GM12878 (cell line): ENCODE measurements at regions not wholly inside any gene's neighbourhood (a gene's known extent, or its start where the extent isn't known, plus 50 kb on each side); places are given as distances from the start of the nearest gene placed in this dataset.

Source experiments
- ATAC-seq: fragments of 200-7000 bp; cut with Tn5 transposase; 3 replicates; pipeline ENCODE4 v1.9.1; 2020; ENCODE audit warnings: mild to moderate bottlenecking, moderate library complexity
- BruUV-seq: library from RNA; stranded (reverse); fragments of 400-500 nt; replicated peaks from 2 replicates; lab custom pipeline; 2021; lab: Mats Ljungman, UMichigan
- CTCF ChIA-PET: fragments of 300-600 bp; sonication (Branson Sonifier 250); formaldehyde crosslinking; extraction: SDS; loops from one replicate; lab custom pipeline; 2021; ENCODE audit warnings: inconsistent platforms; lab: Yijun Ruan, JAX
- POLR2A ChIA-PET: fragments of 350-600 bp; formaldehyde crosslinking; extraction: SDS; loops from one replicate; lab custom pipeline; 2021; ENCODE audit warnings: inconsistent platforms; lab: Charles Lee
- RAD21 ChIA-PET: fragments of 300-600 bp; sonication (Branson Sonifier 250); formaldehyde crosslinking; loops from one replicate; lab custom pipeline; 2023; ENCODE audit warnings: antibody characterized with exemption; ENCODE audit not compliant: unreplicated experiment; lab: Charles Lee
- SMC1A ChIA-PET: fragments of 300-600 bp; sonication (Branson Sonifier 250); formaldehyde crosslinking; loops from one replicate; lab custom pipeline; 2023; ENCODE audit not compliant: unreplicated experiment, uncharacterized antibody; lab: Charles Lee
- DNase-seq: peaks from one replicate; pipeline ENCODE4 v3.0.0-alpha.2; 2011; ENCODE audit warnings: low read depth, low spot score
- FAIRE-seq: peaks from 3 replicates; lab custom pipeline; 2011; peaks lifted over from hg19 to GRCh38; lab: Jason Lieb, UNC
- H2AFZ ChIP-seq: 2 replicates; pipeline ENCODE4 v1.6.0; 2011; ENCODE audit warnings: low read depth, low read length, control low read depth; ENCODE audit not compliant: control insufficient read depth
- H3K27ac ChIP-seq: 2 replicates; pipeline ENCODE4 v1.5.1; 2011; ENCODE audit warnings: control low read depth; ENCODE audit not compliant: control insufficient read depth, insufficient read depth
- H3K27me3 ChIP-seq, 2 experiments: replicated peaks in 1 of 2; 2 replicates each; pipeline versions ENCODE4 v1.6.0 to v1.6.1; 2011; ENCODE audit warnings: low read length in 1 of 2; ENCODE audit not compliant: control insufficient read depth in 2 of 2, insufficient read depth in 2 of 2
- H3K36me3 ChIP-seq, 2 experiments: 2 replicates each; pipeline ENCODE4 v1.5.1; 2011; ENCODE audit warnings: low read length in 1 of 2; ENCODE audit not compliant: control insufficient read depth in 2 of 2, insufficient read depth in 2 of 2
- H3K4me1 ChIP-seq: 2 replicates; pipeline ENCODE4 v1.6.1; 2011; ENCODE audit warnings: mild to moderate bottlenecking, low read length, moderate library complexity, mixed read lengths; ENCODE audit not compliant: control insufficient read depth, insufficient read depth
- H3K4me2 ChIP-seq: 2 replicates; pipeline ENCODE4 v1.6.0; 2011; ENCODE audit warnings: control low read depth; ENCODE audit not compliant: control insufficient read depth, insufficient read depth
- H3K4me3 ChIP-seq: fragments of 200-600 bp; sonication (generic); 2 replicates; pipeline ENCODE4 v1.5.1; 2016
- H3K79me2 ChIP-seq: 2 replicates; pipeline ENCODE4 v1.6.0; 2011; ENCODE audit warnings: low read length; ENCODE audit not compliant: control insufficient read depth, insufficient read depth
- H3K9ac ChIP-seq: 2 replicates; pipeline ENCODE4 v1.8.0; 2011; ENCODE audit warnings: low read length, control low read depth, mixed read lengths; ENCODE audit not compliant: control insufficient read depth, insufficient read depth
- H3K9me3 ChIP-seq: replicated peaks from 3 replicates; pipeline ENCODE4 v1.5.1; 2011; ENCODE audit warnings: mild to moderate bottlenecking, low read length; ENCODE audit not compliant: control insufficient read depth, insufficient read depth
- H4K20me1 ChIP-seq: 2 replicates; pipeline ENCODE4 v1.6.0; 2011; ENCODE audit not compliant: control insufficient read depth, insufficient read depth
- RAD21 ChIP-seq: IDR thresholded peaks from 2 replicates; pipeline ENCODE4 v1.6.1; 2011; ENCODE audit warnings: mild to moderate bottlenecking, low read depth, low read length, moderate library complexity; ENCODE audit not compliant: insufficient read depth
- WGBS: methylation state at CpG from one replicate; pipeline ENCODE4 v1.1.6; 2016; ENCODE audit warnings: low lambda C conversion rate; ENCODE audit not compliant: insufficient replicate concordance, insufficient coverage; ENCODE audit errors: missing lambda C conversion rate; 5-methylcytosine and 5-hydroxymethylcytosine counted together
- in situ Hi-C: fragments of 300-500 bp; cut with MboI; formaldehyde crosslinking; loops from 9 replicates; pipeline ENCODE4 v1.14.3; 2018; ENCODE audit warnings: mixed read lengths
- intact Hi-C: fragments of 100-400 bp; cut with micrococcal nuclease; formaldehyde crosslinking; loops from one replicate; pipeline ENCODE4 v1.14.2; 2022; ENCODE audit not compliant: unreplicated experiment
- TF ChIP-seq, protein P1 (sequence below), 3 experiments: IDR thresholded peaks in 2 of 3; conservative IDR thresholded peaks in 1 of 3; 2 replicates each; pipeline ENCODE4 v1.5.1; 2011; ENCODE audit warnings: low read depth in 3 of 3, low read length in 3 of 3, mild to moderate bottlenecking in 3 of 3, control low read depth in 2 of 3, moderate library complexity in 2 of 3, inconsistent platforms in 1 of 3, mixed read lengths in 1 of 3; ENCODE audit not compliant: control insufficient read depth in 2 of 3, insufficient read depth in 1 of 3; ENCODE audit errors: extremely low read depth in 1 of 3
- TF ChIP-seq, protein P2 (sequence below): IDR thresholded peaks from 2 replicates; pipeline ENCODE4 v1.6.1; 2012; ENCODE audit warnings: mild to moderate bottlenecking, low read depth, low read length
- TF ChIP-seq, protein P3 (sequence below): fragments of 450-650 bp; IDR thresholded peaks from 2 replicates; pipeline ENCODE4 v1.6.1; 2018; ENCODE audit warnings: mild to moderate bottlenecking, low read depth, moderate library complexity; ENCODE audit not compliant: partially characterized antibody

DNA sequence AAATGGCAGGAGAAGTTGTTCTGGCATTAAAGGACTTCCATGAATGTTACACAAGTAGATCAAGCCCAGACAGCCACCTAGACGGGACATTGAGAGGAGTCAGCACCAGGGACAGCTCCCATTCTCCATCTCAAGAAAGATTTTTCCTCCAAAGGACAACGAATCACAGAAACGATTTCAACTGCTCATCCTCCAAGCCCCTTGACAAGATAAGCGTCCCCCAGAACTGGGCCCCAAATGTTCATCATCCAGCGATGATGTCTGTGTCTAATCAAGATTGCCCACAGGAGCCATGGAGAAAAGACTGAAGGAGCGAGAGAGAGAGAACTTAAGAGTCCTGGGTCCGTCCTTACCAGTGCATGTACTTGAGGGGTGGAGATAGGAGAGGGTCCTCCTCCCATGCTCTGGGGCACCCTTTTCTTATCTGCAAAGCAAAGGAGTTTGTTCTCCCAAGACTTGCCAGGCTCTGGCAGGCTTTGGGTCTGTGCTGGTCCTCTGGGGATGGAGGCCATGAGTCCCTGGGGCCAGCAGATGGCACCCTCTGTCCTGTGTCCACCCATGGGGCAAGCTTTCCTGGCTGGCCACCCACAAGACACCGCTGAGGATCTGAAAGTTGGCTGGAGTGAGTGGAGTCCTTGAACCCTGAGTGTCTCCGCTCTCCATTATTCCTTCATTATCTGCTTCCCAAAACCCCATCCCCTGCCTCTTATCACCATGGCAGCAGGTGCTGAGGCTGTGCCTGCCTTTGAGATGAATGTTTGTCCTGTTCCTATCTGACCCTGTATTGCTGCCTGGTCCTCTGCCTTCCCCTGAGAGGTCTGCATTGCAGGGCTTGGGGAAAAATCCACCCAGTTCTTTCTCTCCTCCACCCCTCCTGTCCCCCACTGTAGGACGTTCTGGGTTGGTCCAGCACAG is 164.6 kb downstream of the ACTL8 start:
- Histone ChIP-seq H3K79me2 (no peaks in the 10 kb centered on the region), H4K20me1 (no peaks in the 10 kb centered on the region), H3K9me3 (no peaks in the 10 kb centered on the region), H3K9ac (no peak overlapping the region), H3K27ac (no peak overlapping the region), H3K27me3 (no peaks in the 10 kb centered on the region), H2AFZ (no peak overlapping the region), H3K4me1 (no peaks in the 10 kb centered on the region), H3K36me3 (no peaks in the 10 kb centered on the region), H3K4me3 (no peak overlapping the region), H3K4me2 (no peak overlapping the region)
- ATAC-seq (no peak), FAIRE-seq (no peak), DNase-seq (no peak)
- ChIA-PET RAD21 (no interaction called here), SMC1A (no interaction called here), POLR2A (no interaction called here), CTCF (no interaction called here)
- intact Hi-C loops (loop anchor here (5.0 kb wide), 2 partner anchors 298 to 383 kb away; no protein-coding TSS in a partner anchor), in situ Hi-C loops (no loop called here)
- no TSS peak for BruUV-seq
- TF ChIP-seq, protein P1, sequence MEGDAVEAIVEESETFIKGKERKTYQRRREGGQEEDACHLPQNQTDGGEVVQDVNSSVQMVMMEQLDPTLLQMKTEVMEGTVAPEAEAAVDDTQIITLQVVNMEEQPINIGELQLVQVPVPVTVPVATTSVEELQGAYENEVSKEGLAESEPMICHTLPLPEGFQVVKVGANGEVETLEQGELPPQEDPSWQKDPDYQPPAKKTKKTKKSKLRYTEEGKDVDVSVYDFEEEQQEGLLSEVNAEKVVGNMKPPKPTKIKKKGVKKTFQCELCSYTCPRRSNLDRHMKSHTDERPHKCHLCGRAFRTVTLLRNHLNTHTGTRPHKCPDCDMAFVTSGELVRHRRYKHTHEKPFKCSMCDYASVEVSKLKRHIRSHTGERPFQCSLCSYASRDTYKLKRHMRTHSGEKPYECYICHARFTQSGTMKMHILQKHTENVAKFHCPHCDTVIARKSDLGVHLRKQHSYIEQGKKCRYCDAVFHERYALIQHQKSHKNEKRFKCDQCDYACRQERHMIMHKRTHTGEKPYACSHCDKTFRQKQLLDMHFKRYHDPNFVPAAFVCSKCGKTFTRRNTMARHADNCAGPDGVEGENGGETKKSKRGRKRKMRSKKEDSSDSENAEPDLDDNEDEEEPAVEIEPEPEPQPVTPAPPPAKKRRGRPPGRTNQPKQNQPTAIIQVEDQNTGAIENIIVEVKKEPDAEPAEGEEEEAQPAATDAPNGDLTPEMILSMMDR (IDR thresholded peaks at IDR 0.05 in 2 of 3, conservative IDR thresholded peaks at IDR 0.05 in 1 of 3; ENCODE audit: control insufficient read depth in 2 of 3, extremely low read depth in 1 of 3, insufficient read depth in 1 of 3, low read depth in 3 of 3, low read length in 3 of 3), result peak in 2 of 3 experiments; percentile 10 to 19; a peak in 3 of 6 replicates
- 0 out of 2 replicates have a peak, but pooled peaks have one; percentile 7 for TF ChIP-seq RAD21
- TF ChIP-seq, protein P2, sequence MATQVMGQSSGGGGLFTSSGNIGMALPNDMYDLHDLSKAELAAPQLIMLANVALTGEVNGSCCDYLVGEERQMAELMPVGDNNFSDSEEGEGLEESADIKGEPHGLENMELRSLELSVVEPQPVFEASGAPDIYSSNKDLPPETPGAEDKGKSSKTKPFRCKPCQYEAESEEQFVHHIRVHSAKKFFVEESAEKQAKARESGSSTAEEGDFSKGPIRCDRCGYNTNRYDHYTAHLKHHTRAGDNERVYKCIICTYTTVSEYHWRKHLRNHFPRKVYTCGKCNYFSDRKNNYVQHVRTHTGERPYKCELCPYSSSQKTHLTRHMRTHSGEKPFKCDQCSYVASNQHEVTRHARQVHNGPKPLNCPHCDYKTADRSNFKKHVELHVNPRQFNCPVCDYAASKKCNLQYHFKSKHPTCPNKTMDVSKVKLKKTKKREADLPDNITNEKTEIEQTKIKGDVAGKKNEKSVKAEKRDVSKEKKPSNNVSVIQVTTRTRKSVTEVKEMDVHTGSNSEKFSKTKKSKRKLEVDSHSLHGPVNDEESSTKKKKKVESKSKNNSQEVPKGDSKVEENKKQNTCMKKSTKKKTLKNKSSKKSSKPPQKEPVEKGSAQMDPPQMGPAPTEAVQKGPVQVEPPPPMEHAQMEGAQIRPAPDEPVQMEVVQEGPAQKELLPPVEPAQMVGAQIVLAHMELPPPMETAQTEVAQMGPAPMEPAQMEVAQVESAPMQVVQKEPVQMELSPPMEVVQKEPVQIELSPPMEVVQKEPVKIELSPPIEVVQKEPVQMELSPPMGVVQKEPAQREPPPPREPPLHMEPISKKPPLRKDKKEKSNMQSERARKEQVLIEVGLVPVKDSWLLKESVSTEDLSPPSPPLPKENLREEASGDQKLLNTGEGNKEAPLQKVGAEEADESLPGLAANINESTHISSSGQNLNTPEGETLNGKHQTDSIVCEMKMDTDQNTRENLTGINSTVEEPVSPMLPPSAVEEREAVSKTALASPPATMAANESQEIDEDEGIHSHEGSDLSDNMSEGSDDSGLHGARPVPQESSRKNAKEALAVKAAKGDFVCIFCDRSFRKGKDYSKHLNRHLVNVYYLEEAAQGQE, result peak; percentile 89
- TF ChIP-seq, protein P3, sequence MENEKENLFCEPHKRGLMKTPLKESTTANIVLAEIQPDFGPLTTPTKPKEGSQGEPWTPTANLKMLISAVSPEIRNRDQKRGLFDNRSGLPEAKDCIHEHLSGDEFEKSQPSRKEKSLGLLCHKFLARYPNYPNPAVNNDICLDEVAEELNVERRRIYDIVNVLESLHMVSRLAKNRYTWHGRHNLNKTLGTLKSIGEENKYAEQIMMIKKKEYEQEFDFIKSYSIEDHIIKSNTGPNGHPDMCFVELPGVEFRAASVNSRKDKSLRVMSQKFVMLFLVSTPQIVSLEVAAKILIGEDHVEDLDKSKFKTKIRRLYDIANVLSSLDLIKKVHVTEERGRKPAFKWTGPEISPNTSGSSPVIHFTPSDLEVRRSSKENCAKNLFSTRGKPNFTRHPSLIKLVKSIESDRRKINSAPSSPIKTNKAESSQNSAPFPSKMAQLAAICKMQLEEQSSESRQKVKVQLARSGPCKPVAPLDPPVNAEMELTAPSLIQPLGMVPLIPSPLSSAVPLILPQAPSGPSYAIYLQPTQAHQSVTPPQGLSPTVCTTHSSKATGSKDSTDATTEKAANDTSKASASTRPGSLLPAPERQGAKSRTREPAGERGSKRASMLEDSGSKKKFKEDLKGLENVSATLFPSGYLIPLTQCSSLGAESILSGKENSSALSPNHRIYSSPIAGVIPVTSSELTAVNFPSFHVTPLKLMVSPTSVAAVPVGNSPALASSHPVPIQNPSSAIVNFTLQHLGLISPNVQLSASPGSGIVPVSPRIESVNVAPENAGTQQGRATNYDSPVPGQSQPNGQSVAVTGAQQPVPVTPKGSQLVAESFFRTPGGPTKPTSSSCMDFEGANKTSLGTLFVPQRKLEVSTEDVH, result no peak
- 19% methylated on average over 10 of the region's 10 CpGs for WGBS
